DND-41 (cell line): ENCODE measurements at regions not wholly inside any gene's neighbourhood (a gene's known extent, or its start where the extent isn't known, plus 50 kb on each side); places are given as distances from the start of the nearest gene placed in this dataset.

Experiments
- ATAC-seq: fragments of 200-7000 bp; cut with Tn5 transposase; 3 replicates; pipeline ENCODE4 v1.9.1; 2021; ENCODE audit warnings: low read depth; ENCODE audit not compliant: insufficient read depth
- DNase-seq: peaks from one replicate; pipeline ENCODE4 v3.0.0-alpha.2; 2020
- H2AFZ ChIP-seq: 2 replicates; pipeline ENCODE4 v1.6.0; 2012; ENCODE audit warnings: low read depth, low read length
- H3K27ac ChIP-seq: 2 replicates; pipeline ENCODE4 v1.5.1; 2012; ENCODE audit warnings: low read length, inconsistent platforms
- H3K27me3 ChIP-seq: fragments of 200-600 bp; sonication (generic); 2 replicates; pipeline ENCODE4 v1.6.0; 2012; ENCODE audit warnings: low read length, mild to moderate bottlenecking, inconsistent platforms; ENCODE audit not compliant: insufficient read depth, poor library complexity
- H3K36me3 ChIP-seq: 2 replicates; pipeline ENCODE4 v1.5.1; 2012; ENCODE audit warnings: low read length, inconsistent platforms; ENCODE audit not compliant: insufficient read depth
- H3K4me1 ChIP-seq: 2 replicates; pipeline ENCODE4 v1.5.1; 2012; ENCODE audit warnings: mild to moderate bottlenecking, low read length; ENCODE audit not compliant: insufficient read depth
- H3K4me2 ChIP-seq: 2 replicates; pipeline ENCODE4 v1.6.0; 2012; ENCODE audit warnings: mild to moderate bottlenecking, moderate library complexity, low read length, inconsistent platforms; ENCODE audit not compliant: insufficient read depth
- H3K4me3 ChIP-seq, 2 experiments: fragments of 200-600 bp in 1 of 2; shearing (Covaris generic) in 1 of 2; 2 replicates each; pipeline ENCODE4 v1.5.1; 2012 to 2016; ENCODE audit warnings: inconsistent platforms in 2 of 2, low read length in 2 of 2, mild to moderate bottlenecking in 2 of 2, low read depth in 1 of 2, moderate library complexity in 1 of 2
- H3K79me2 ChIP-seq: 2 replicates; pipeline ENCODE4 v1.6.0; 2012; ENCODE audit warnings: low read length, inconsistent platforms; ENCODE audit not compliant: insufficient read depth
- H3K9ac ChIP-seq: 2 replicates; pipeline ENCODE4 v1.6.0; 2012; ENCODE audit warnings: low read depth, mild to moderate bottlenecking, inconsistent platforms, low read length, moderate library complexity
- H3K9me3 ChIP-seq: 2 replicates; pipeline ENCODE4 v1.5.1; 2012; ENCODE audit warnings: low read length, moderate library complexity, mild to moderate bottlenecking, inconsistent platforms; ENCODE audit not compliant: insufficient read depth, severe bottlenecking
- H4K20me1 ChIP-seq: 2 replicates; pipeline ENCODE4 v1.6.0; 2012; ENCODE audit warnings: low read length; ENCODE audit not compliant: insufficient read depth
- EZH2 ChIP-seq: IDR thresholded peaks from 3 replicates; pipeline ENCODE4 v1.6.1; 2012; ENCODE audit warnings: borderline replicate concordance, low read depth, mild to moderate bottlenecking, moderate library complexity, low read length, inconsistent platforms; ENCODE audit not compliant: severe bottlenecking
- TF ChIP-seq, protein P1 (sequence below): IDR thresholded peaks from 2 replicates; pipeline ENCODE4 v1.5.1; 2012; ENCODE audit warnings: borderline replicate concordance, low read length, moderate library complexity, mild to moderate bottlenecking; ENCODE audit not compliant: poor library complexity, severe bottlenecking; ENCODE audit errors: extremely low read depth

DNA sequence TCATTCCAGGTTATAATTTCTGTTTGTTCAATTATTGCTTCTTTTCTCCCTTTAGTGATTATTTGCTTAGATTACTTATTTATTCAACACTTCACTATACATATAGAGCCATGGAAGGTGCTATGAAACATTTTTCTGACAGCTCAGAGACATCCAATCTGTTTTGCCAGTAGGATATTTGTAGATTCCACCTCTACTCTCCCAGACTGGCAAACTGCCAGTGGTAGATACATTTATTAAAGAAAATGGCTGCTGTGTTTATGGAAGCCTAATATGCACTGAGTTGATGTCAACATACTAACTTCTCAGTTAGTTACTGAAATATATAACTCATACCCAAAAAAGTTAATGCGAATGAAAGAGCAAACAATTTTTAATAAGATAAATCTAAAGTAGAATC, 348.6 kb downstream of the TRAM1L1 start:
- H3K9ac ChIP-seq, result no peak overlapping the region
- H3K4me1 ChIP-seq, result no peaks in the 10 kb centered on the region
- H4K20me1 ChIP-seq, result no peaks in the 10 kb centered on the region
- no peak overlapping the region for H2AFZ ChIP-seq
- H3K36me3 ChIP-seq, result no peaks in the 10 kb centered on the region
- H3K4me3 ChIP-seq, result no peak overlapping the region
- H3K9me3 ChIP-seq, result no peaks in the 10 kb centered on the region
- H3K79me2 ChIP-seq, result no peaks in the 10 kb centered on the region
- H3K4me2 ChIP-seq, result no peak overlapping the region
- TF ChIP-seq, protein P1, sequence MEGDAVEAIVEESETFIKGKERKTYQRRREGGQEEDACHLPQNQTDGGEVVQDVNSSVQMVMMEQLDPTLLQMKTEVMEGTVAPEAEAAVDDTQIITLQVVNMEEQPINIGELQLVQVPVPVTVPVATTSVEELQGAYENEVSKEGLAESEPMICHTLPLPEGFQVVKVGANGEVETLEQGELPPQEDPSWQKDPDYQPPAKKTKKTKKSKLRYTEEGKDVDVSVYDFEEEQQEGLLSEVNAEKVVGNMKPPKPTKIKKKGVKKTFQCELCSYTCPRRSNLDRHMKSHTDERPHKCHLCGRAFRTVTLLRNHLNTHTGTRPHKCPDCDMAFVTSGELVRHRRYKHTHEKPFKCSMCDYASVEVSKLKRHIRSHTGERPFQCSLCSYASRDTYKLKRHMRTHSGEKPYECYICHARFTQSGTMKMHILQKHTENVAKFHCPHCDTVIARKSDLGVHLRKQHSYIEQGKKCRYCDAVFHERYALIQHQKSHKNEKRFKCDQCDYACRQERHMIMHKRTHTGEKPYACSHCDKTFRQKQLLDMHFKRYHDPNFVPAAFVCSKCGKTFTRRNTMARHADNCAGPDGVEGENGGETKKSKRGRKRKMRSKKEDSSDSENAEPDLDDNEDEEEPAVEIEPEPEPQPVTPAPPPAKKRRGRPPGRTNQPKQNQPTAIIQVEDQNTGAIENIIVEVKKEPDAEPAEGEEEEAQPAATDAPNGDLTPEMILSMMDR, result no peak
- no peak for TF ChIP-seq EZH2
- H3K27me3 ChIP-seq, result no peaks in the 10 kb centered on the region
- no peak overlapping the region for H3K27ac ChIP-seq
- no peak for DNase-seq
- ATAC-seq, result no peak

DNA sequence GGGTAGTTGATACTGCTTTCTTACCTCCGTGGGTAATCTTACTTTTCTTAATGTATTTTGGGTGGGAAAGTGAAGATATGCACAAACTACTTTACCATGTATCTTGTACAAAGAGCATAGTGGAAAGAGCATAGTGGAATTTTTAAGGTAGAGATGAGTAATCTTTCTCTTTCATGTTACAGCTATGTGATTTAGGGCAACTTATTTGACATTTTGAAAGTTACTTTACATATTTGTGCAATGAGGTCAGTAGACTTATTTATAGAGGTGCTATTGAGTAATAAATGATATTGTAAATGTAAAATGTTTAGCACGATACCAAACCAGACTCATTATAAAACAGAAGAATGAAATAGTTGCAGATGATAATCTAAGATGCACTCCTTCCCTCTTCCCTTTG, 351.2 kb downstream of the TRAM1L1 start:
- DNase-seq (no peak), ATAC-seq (no peak)
- Histone ChIP-seq H3K36me3 (no peaks in the 10 kb centered on the region), H3K27ac (no peak overlapping the region), H3K9me3 (no peaks in the 10 kb centered on the region), H3K4me2 (no peak overlapping the region), H3K79me2 (no peaks in the 10 kb centered on the region), H3K4me3 (no peak overlapping the region), H3K27me3 (no peaks in the 10 kb centered on the region), H3K4me1 (no peaks in the 10 kb centered on the region), H2AFZ (no peak overlapping the region), H4K20me1 (no peaks in the 10 kb centered on the region), H3K9ac (no peak overlapping the region)
- TF ChIP-seq EZH2, result no peak
- TF ChIP-seq, protein P1, result no peak

DNA sequence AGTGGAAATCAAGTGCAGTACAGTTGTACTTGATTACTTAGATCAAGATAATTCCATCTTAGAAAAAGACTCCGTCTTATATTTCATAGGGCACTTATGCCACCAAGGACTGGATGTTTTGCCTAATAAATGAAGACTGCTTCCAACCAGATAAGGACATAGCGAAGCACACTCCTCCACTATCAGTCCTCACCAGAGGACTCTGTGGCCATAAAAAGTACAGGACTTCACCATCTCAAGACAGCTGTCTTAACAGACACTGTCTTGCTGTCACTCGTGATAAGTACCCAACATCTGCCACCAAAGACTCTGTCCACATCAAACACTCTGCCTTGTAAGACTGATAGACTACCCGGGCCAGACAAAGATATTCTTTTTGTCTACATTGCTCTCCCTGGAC, 352.0 kb downstream of the TRAM1L1 start:
- H4K20me1 ChIP-seq, result no peaks in the 10 kb centered on the region
- H2AFZ ChIP-seq, result no peak overlapping the region
- H3K36me3 ChIP-seq, result no peaks in the 10 kb centered on the region
- TF ChIP-seq, protein P1, result no peak
- no peak for TF ChIP-seq EZH2
- ATAC-seq (no peak), DNase-seq (no peak)
- H3K4me3 ChIP-seq, result no peak overlapping the region
- no peak overlapping the region for H3K9ac ChIP-seq
- no peak overlapping the region for H3K27ac ChIP-seq
- H3K27me3 ChIP-seq, result no peaks in the 10 kb centered on the region
- no peaks in the 10 kb centered on the region for H3K4me1 ChIP-seq
- no peaks in the 10 kb centered on the region for H3K79me2 ChIP-seq
- H3K9me3 ChIP-seq, result no peaks in the 10 kb centered on the region
- no peak overlapping the region for H3K4me2 ChIP-seq

DNA sequence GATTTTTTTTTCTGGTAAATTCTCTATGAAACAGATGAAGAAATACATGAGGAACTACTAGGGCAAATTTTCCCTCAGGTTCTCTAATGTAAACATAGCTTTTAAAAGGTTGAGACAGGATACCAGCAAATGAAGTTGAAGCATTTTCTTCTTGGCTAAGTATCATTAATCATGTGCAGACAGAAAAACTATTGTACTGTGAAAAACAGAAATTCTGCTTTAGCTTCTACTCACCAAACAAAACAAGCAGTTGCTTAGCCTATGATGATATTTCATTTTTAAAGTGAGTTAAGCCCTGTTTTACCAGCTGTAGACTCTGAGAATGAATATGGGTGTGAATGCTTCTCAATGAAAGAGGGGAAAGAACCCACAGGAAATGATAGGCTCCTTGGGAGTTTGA, 358.9 kb downstream of the TRAM1L1 start:
- Histone ChIP-seq H3K27ac (no peak overlapping the region), H3K4me2 (no peak overlapping the region), H4K20me1 (no peaks in the 10 kb centered on the region), H3K79me2 (no peaks in the 10 kb centered on the region), H3K27me3 (no peaks in the 10 kb centered on the region), H3K36me3 (no peaks in the 10 kb centered on the region), H3K9me3 (no peaks in the 10 kb centered on the region), H3K4me1 (no peaks in the 10 kb centered on the region), H2AFZ (no peak overlapping the region), H3K9ac (no peak overlapping the region), H3K4me3 (no peak overlapping the region)
- ATAC-seq (no peak), DNase-seq (no peak)
- no peak for TF ChIP-seq EZH2
